SU-DHL-6 (cell line): ENCODE measurements at regions not wholly inside any gene's neighbourhood (a gene's known extent, or its start where the extent isn't known, plus 50 kb on each side); places are given as distances from the start of the nearest gene placed in this dataset.

Experiments
- H2AFZ ChIP-seq: fragments of 200-600 bp; sonication (generic); 2 replicates; pipeline ENCODE4 v1.6.1; 2014; ENCODE audit warnings: low read depth, mild to moderate bottlenecking, moderate library complexity, mixed read lengths, antibody characterized with exemption, low read length; ENCODE audit not compliant: severe bottlenecking
- H3F3A ChIP-seq: fragments of 200-600 bp; shearing (Covaris generic); 2 replicates; pipeline ENCODE4 v1.6.0; 2016; ENCODE audit warnings: antibody characterized with exemption, mild to moderate bottlenecking; ENCODE audit not compliant: insufficient read depth
- H3K27ac ChIP-seq: fragments of 200-600 bp; sonication (generic); 2 replicates; pipeline ENCODE4 v1.5.1; 2016; ENCODE audit warnings: low read depth, mild to moderate bottlenecking, low read length, moderate library complexity, mixed read lengths
- H3K27me3 ChIP-seq: fragments of 200-600 bp; sonication (generic), shearing (Covaris generic); 2 replicates; pipeline ENCODE4 v1.6.0; 2014; ENCODE audit warnings: mild to moderate bottlenecking, low read length
- H3K36me3 ChIP-seq: fragments of 200-600 bp; sonication (generic); 2 replicates; pipeline ENCODE4 v1.6.1; 2014; ENCODE audit warnings: mild to moderate bottlenecking, low read length, mixed read lengths
- H3K4me2 ChIP-seq: fragments of 300-600, 200-600 bp; shearing (Covaris generic), sonication (generic); 2 replicates; pipeline ENCODE4 v1.6.0; 2014; ENCODE audit warnings: low read length, low read depth, mild to moderate bottlenecking; ENCODE audit not compliant: poor library complexity, severe bottlenecking
- H3K4me3 ChIP-seq: fragments of 200-600 bp; sonication (generic); 2 replicates; pipeline ENCODE4 v1.5.1; 2014; ENCODE audit warnings: antibody characterized with exemption, low read length, mild to moderate bottlenecking, mixed read lengths; ENCODE audit not compliant: insufficient read depth, poor library complexity, severe bottlenecking
- H3K79me2 ChIP-seq: fragments of 200-600 bp; sonication (generic); 2 replicates; pipeline ENCODE4 v1.6.1; 2014; ENCODE audit warnings: mild to moderate bottlenecking, low read length, moderate library complexity; ENCODE audit not compliant: insufficient read depth
- H3K9ac ChIP-seq: fragments of 200-600 bp; sonication (generic); 2 replicates; pipeline ENCODE4 v1.7.0; 2014; ENCODE audit warnings: mild to moderate bottlenecking, low read length
- H3K9me2 ChIP-seq: fragments of 200-600 bp; sonication (generic); replicated peaks from 2 replicates; pipeline ENCODE4 v1.6.1; 2014; ENCODE audit warnings: low read length; ENCODE audit not compliant: insufficient read depth
- H3K9me3 ChIP-seq: fragments of 200-600 bp; sonication (generic); 2 replicates; pipeline ENCODE4 v1.6.1; 2014; ENCODE audit warnings: low read length, mixed read lengths; ENCODE audit not compliant: insufficient read depth
- H4K20me1 ChIP-seq: fragments of 200-600 bp; sonication (generic); 2 replicates; pipeline ENCODE4 v1.6.1; 2014; ENCODE audit warnings: low read depth, mild to moderate bottlenecking, antibody characterized with exemption, low read length, moderate library complexity, mixed read lengths
- CTCF ChIP-seq: fragments of 200-600 bp; sonication (generic); IDR thresholded peaks from one replicate; pipeline ENCODE4 v1.5.1; 2017; ENCODE audit warnings: antibody characterized with exemption, mild to moderate bottlenecking, low read length, moderate library complexity; ENCODE audit not compliant: insufficient read depth, poor library complexity, severe bottlenecking
- EZH2phosphoT487 ChIP-seq: fragments of 200-600 bp; sonication (generic), shearing (Covaris generic); conservative IDR thresholded peaks from 2 replicates; pipeline ENCODE4 v1.6.1; 2018; ENCODE audit warnings: mild to moderate bottlenecking, antibody characterized with exemption, low read length, moderate library complexity, mixed read lengths

DNA sequence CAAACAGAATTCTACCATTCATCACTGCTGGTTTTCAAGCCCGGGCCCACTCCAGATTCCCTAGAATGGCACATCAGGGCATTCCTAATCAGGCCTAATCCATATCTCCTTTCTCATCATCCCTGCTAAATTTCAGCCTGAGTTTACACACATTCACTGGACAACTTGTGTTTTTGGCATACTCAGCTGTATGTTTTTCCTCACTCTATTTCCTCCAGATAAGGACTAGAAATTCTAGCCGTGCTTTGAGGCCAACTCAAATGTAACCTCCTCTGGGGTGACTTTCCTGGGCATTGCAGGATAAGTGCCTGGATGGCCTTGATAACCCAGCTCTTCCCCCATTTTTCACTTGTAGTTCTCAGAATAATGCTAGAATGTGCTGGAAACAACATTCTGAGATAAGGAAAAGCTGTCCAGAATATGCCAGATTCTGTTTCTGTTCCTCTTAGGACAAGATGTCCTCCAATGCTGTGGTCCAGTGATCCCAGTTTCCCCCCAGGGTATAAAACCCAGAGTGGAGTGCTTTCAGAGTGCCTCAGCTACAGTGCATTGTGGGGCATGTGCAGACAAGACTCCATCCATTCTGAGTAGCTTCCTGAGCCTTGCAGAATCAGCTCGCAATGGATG is 66.9 kb upstream of the CLDN10 start:
- Histone ChIP-seq H3K9me3 (no peaks in the 10 kb centered on the region), H3K9me2 (no peaks in the 10 kb centered on the region), H3K27ac (no peak overlapping the region), H3K27me3 (no peaks in the 10 kb centered on the region), H3K4me2 (no peak overlapping the region), H4K20me1 (no peaks in the 10 kb centered on the region), H3K4me3 (no peak overlapping the region), H3K36me3 (no peaks in the 10 kb centered on the region), H3K9ac (no peak overlapping the region), H3K79me2 (no peaks in the 10 kb centered on the region), H2AFZ (no peak overlapping the region), H3F3A (no peaks in the 10 kb centered on the region)
- no peak for TF ChIP-seq CTCF
- no peak for TF ChIP-seq EZH2phosphoT487

DNA sequence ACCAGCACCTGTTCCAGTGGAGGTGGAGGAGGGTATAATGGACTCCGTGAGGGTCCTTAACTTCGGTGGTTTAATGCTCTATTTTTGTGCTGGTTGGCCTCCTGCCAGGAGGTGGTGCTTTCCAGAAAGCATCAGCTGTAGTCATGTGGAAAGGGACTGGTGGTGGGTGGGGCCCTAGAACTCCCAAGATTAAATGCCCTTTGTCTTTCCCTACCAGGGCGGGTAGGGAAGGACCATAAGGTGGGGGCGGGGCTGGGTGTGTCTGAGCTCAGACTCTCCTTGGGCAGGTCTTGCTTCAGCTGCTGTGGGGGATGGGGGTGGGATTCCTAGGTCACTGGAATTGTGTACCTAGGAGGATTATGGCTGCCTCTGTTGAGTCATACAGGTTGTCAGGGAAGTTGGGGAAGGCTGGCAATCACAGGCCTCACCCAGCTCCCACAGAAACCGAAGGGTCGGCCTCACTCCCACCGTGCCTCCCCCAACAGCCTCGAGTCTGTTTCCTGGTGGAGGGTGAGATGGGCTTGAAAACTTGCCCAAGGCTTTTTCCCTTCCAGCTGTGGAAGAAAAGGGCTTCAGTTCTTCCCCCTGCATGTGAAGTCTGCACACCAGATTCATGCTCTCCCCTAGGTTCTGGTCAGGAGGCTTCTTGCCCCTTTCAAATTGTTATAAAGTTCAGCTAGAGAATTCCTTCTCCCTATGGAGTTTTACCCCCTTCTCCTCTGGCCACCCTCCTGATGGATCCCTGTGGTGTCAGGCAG is 60.3 kb upstream of the CLDN10 start:
- Histone ChIP-seq H3K9me3 (no peaks in the 10 kb centered on the region), H3K9ac (no peak overlapping the region), H3K4me2 (no peak overlapping the region), H3K9me2 (no peaks in the 10 kb centered on the region), H3K36me3 (no peaks in the 10 kb centered on the region), H3K27me3 (no peaks in the 10 kb centered on the region), H4K20me1 (no peaks in the 10 kb centered on the region), H3K4me3 (no peak overlapping the region), H3F3A (no peaks in the 10 kb centered on the region), H2AFZ (no peak overlapping the region), H3K79me2 (no peaks in the 10 kb centered on the region), H3K27ac (no peak overlapping the region)
- no peak for TF ChIP-seq CTCF
- TF ChIP-seq EZH2phosphoT487: no peak

DNA sequence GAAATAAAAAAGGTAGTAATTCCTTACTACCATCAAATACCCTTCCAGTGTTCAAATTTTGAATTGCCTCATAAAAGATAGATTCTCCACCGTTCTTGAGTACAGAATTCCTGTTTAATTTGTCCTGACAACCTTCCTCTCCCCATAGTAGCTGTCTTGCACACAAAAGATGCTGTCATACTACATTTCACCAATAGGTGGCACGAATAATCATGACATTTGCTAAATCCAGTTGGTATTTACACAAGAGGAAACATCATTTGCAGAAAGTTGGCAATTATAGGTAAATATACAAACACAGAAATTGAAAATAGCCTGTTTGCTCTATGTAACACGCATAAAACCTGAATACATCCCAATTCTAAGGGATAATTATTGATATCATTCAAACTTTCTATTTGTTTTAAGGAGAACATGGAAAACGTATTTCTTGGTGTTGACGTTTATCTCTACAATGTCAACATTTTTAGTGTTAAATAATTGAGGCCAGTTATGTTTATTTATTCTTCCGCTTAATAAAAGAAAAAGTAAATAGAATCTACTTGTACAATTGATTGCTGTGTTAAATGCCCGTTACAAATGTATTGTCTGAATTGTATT is 58.3 kb upstream of the CLDN10 start:
- no peak overlapping the region for H3K27ac ChIP-seq
- H3K4me3 ChIP-seq: no peak overlapping the region
- no peak overlapping the region for H2AFZ ChIP-seq
- H3K36me3 ChIP-seq: no peaks in the 10 kb centered on the region
- peak; percentile 46 for TF ChIP-seq CTCF
- TF ChIP-seq EZH2phosphoT487: no peak
- no peak overlapping the region for H3K4me2 ChIP-seq
- H3K9me2 ChIP-seq: no peaks in the 10 kb centered on the region
- no peaks in the 10 kb centered on the region for H3K79me2 ChIP-seq
- no peaks in the 10 kb centered on the region for H3F3A ChIP-seq
- no peaks in the 10 kb centered on the region for H3K27me3 ChIP-seq
- H3K9ac ChIP-seq: no peak overlapping the region
- H4K20me1 ChIP-seq: no peaks in the 10 kb centered on the region
- H3K9me3 ChIP-seq: no peaks in the 10 kb centered on the region
